Mesenchymal stem cell (in vitro differentiated cells and primary cell): ENCODE measurements at regions not wholly inside any gene's neighbourhood (a gene's known extent, or its start where the extent isn't known, plus 50 kb on each side); places are given as distances from the start of the nearest gene placed in this dataset.

Experiments used
- DNase-seq: peaks from one replicate; pipeline ENCODE4 v3.0.0-alpha.2; 2013
- H2AFZ ChIP-seq: one replicate; pipeline ENCODE4 v1.6.1; 2013; ENCODE audit warnings: low read depth, mild to moderate bottlenecking, control low read depth, inconsistent platforms, low read length, moderate library complexity
- H2AK5ac ChIP-seq: 2 replicates; pipeline ENCODE4 v1.6.1; 2013; ENCODE audit warnings: low read length, moderate library complexity, mild to moderate bottlenecking, inconsistent platforms; ENCODE audit not compliant: severe bottlenecking
- H2BK120ac ChIP-seq: one replicate; pipeline ENCODE4 v1.6.1; 2013; ENCODE audit warnings: low read depth, mild to moderate bottlenecking, inconsistent platforms, low read length, moderate library complexity
- H2BK12ac ChIP-seq, 2 experiments: one replicate each; pipeline ENCODE4 v1.6.1; 2013; ENCODE audit warnings: inconsistent platforms in 2 of 2, low read length in 2 of 2, mild to moderate bottlenecking in 2 of 2, moderate library complexity in 2 of 2, control low read depth in 1 of 2
- H2BK15ac ChIP-seq: one replicate; pipeline ENCODE4 v1.6.1; 2013; ENCODE audit warnings: mild to moderate bottlenecking, low read depth, inconsistent platforms; ENCODE audit not compliant: poor library complexity, severe bottlenecking
- H2BK5ac ChIP-seq: 2 replicates; pipeline ENCODE4 v1.6.1; 2013; ENCODE audit warnings: low read depth, mild to moderate bottlenecking, low read length, control low read depth, inconsistent platforms; ENCODE audit not compliant: poor library complexity, severe bottlenecking
- H3K14ac ChIP-seq, 2 experiments: one replicate each; pipeline ENCODE4 v1.6.1; 2013; ENCODE audit warnings: inconsistent platforms in 2 of 2, low read length in 2 of 2, control low read depth in 1 of 2, mild to moderate bottlenecking in 1 of 2, moderate library complexity in 1 of 2
- H3K18ac ChIP-seq, 2 experiments: one replicate each; pipeline ENCODE4 v1.6.1; 2013; ENCODE audit warnings: inconsistent platforms in 2 of 2, low read length in 2 of 2, control low read depth in 1 of 2, low read depth in 1 of 2, mild to moderate bottlenecking in 1 of 2
- H3K23ac ChIP-seq, 2 experiments: one replicate each; pipeline ENCODE4 v1.6.1; 2013; ENCODE audit warnings: inconsistent platforms in 2 of 2, low read length in 2 of 2, mild to moderate bottlenecking in 2 of 2, moderate library complexity in 2 of 2, control low read depth in 1 of 2
- H3K27ac ChIP-seq: 2 replicates; pipeline ENCODE4 v1.5.1; 2013; ENCODE audit warnings: mild to moderate bottlenecking, moderate library complexity, low read length, control low read depth, inconsistent platforms; ENCODE audit not compliant: poor library complexity, severe bottlenecking
- H3K27me3 ChIP-seq, 2 experiments: 2 replicates each; pipeline versions ENCODE4 v1.6.1 to v1.7.0; 2013; ENCODE audit warnings: low read length in 2 of 2, mild to moderate bottlenecking in 2 of 2, moderate library complexity in 2 of 2, control low read depth in 1 of 2, inconsistent platforms in 1 of 2; ENCODE audit not compliant: control insufficient read depth in 1 of 2, insufficient read depth in 1 of 2
- H3K36me3 ChIP-seq, 2 experiments: 2 replicates each; pipeline versions ENCODE4 v1.6.1 to v1.7.0; 2013; ENCODE audit warnings: low read length in 2 of 2, control low read depth in 1 of 2, inconsistent platforms in 1 of 2, low read depth in 1 of 2, mild to moderate bottlenecking in 1 of 2; ENCODE audit not compliant: insufficient read depth in 2 of 2, control insufficient read depth in 1 of 2
- H3K4ac ChIP-seq, 2 experiments: one replicate each; pipeline ENCODE4 v1.6.1; 2013; ENCODE audit warnings: inconsistent platforms in 2 of 2, low read length in 2 of 2, mild to moderate bottlenecking in 2 of 2, moderate library complexity in 2 of 2, control low read depth in 1 of 2, low read depth in 1 of 2
- H3K4me1 ChIP-seq: 2 replicates; pipeline ENCODE4 v1.6.1; 2013; ENCODE audit warnings: low read depth, low read length, control low read depth; ENCODE audit not compliant: control insufficient read depth, insufficient read depth
- H3K4me2 ChIP-seq: 2 replicates; pipeline ENCODE4 v1.6.1; 2013; ENCODE audit warnings: low read length, mild to moderate bottlenecking, inconsistent platforms; ENCODE audit not compliant: poor library complexity, severe bottlenecking
- H3K4me3 ChIP-seq, 2 experiments: 2 replicates each; pipeline versions ENCODE4 v1.5.1 to v1.7.0; 2013; ENCODE audit warnings: low read length in 2 of 2, mild to moderate bottlenecking in 2 of 2, control low read depth in 1 of 2, low read depth in 1 of 2; ENCODE audit not compliant: insufficient read depth in 1 of 2
- H3K79me1 ChIP-seq: replicated peaks from 2 replicates; pipeline ENCODE4 v1.6.1; 2013; ENCODE audit warnings: mild to moderate bottlenecking, control low read depth, low read length, inconsistent platforms; ENCODE audit not compliant: poor library complexity, severe bottlenecking
- H3K9ac ChIP-seq: 2 replicates; pipeline ENCODE4 v1.7.0; 2013; ENCODE audit warnings: mild to moderate bottlenecking, low read length, moderate library complexity
- H3K9me3 ChIP-seq: 2 replicates; pipeline ENCODE4 v1.7.0; 2013; ENCODE audit warnings: mild to moderate bottlenecking, low read length; ENCODE audit not compliant: control insufficient read depth
- H4K8ac ChIP-seq: one replicate; pipeline ENCODE4 v1.6.1; 2013; ENCODE audit warnings: inconsistent platforms, mild to moderate bottlenecking, low read length, moderate library complexity
- H4K91ac ChIP-seq: one replicate; pipeline ENCODE4 v1.6.1; 2013; ENCODE audit warnings: mild to moderate bottlenecking, low read length, inconsistent platforms
- WGBS: methylation state at CpG from one replicate; pipeline ENCODE4 v1.1.7; 2013; ENCODE audit warnings: mixed read lengths; 5-methylcytosine and 5-hydroxymethylcytosine counted together

DNA sequence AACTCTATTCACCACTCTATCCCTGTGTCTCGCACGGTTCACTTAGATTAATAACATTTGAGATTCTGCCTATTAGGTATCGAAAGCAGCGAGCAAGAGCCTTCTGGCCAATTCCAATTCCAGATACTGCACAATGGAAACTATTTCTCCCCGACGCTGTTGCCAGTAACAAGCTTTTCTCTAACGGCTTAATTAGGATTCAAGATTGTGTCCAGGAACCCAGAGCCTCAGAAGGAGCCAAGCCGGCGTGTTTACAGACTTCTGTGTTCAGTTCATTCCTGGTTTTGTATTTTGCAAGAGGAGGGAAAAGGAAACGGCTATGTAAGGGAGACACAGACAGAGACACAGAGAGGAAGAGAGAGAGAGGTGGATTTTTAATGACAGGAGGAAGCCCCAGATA is 185.6 kb downstream of the DICER1 start:
- Histone ChIP-seq H2BK12ac (no peak overlapping the region), H3K9ac (peak overlapping the region; percentile 79), H3K36me3 (no peaks in the 10 kb centered on the region), H3K18ac (no peak overlapping the region), H2AK5ac (no peak overlapping the region), H4K8ac (no peak overlapping the region), H3K14ac (no peak overlapping the region), H3K23ac (no peak overlapping the region), H3K79me1 (no peaks in the 10 kb centered on the region), H3K27ac (no peak overlapping the region), H4K91ac (no peak overlapping the region), H3K4me1 (no peaks in the 10 kb centered on the region), H2BK15ac (no peak overlapping the region), H3K9me3 (peaks cover 4% of the 10 kb centered on the region), H3K4me3 (peak overlapping the region in 1 of 2 experiments; percentile 65), H3K27me3 (peaks cover 3 to 5% of the 10 kb centered on the region in 2 experiments), H3K4ac (no peak overlapping the region), H3K4me2 (no peak overlapping the region), H2BK5ac (no peak overlapping the region), H2BK120ac (no peak overlapping the region), H2AFZ (no peak overlapping the region)
- DNase-seq, result no peak
- WGBS, result 79% methylated on average over 10 of the region's 10 CpGs

DNA sequence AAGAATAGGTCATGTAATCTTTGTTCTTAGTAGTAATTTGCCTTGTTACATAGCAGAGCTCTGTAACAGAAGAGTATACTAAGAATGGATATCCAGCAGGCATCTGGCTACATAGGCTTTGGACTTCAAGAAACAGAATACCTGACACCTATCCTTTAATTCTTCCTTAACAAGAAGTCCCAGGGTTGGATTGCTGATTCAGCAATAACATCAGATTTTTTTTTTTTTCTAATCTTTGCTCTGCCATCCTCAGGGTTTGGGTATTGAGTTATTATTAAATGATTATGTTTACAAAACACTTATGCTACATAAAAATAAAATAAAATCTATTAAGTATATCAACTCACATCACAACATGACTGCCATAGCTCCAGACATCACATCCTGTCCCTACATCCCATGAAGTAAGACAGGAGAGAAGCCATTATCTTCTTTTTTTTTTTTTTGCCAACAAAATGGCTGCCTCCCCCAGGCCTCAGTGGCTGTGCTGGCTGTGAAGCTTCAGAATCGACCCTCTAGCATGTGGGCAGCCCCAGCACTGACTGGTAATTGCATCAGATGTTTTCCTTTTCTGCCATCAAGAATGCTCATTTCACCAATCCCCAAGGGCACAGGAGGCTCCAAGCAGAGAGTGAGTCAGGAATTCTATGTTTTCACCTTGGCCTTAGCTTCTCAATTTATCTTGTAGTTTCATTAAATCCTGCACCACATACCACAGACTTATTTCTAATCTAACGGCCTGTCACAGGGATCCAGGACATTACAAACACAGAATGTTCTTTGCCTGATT is 186.2 kb downstream of the DICER1 start:
- no peak overlapping the region for H4K91ac ChIP-seq
- H3K36me3 ChIP-seq, result no peaks in the 10 kb centered on the region
- H4K8ac ChIP-seq, result no peak overlapping the region
- DNase-seq, result no peak
- no peak overlapping the region for H3K4me2 ChIP-seq
- no peak overlapping the region for H3K18ac ChIP-seq
- no peaks in the 10 kb centered on the region for H3K4me1 ChIP-seq
- no peak overlapping the region for H2BK12ac ChIP-seq
- peak overlapping the region in 1 of 2 experiments; percentile 65 for H3K4me3 ChIP-seq
- peaks cover 4% of the 10 kb centered on the region for H3K9me3 ChIP-seq
- H2BK120ac ChIP-seq, result no peak overlapping the region
- H2AFZ ChIP-seq, result no peak overlapping the region
- H3K14ac ChIP-seq, result no peak overlapping the region
- H2BK5ac ChIP-seq, result no peak overlapping the region
- WGBS, result 55% methylated on average over 2 of the region's 2 CpGs
- peaks cover 5 to 8% of the 10 kb centered on the region in 2 experiments for H3K27me3 ChIP-seq
- H3K27ac ChIP-seq, result no peak overlapping the region
- H3K23ac ChIP-seq, result no peak overlapping the region
- H3K4ac ChIP-seq, result no peak overlapping the region
- no peaks in the 10 kb centered on the region for H3K79me1 ChIP-seq
- H2BK15ac ChIP-seq, result no peak overlapping the region
- H2AK5ac ChIP-seq, result no peak overlapping the region
- H3K9ac ChIP-seq, result peak overlapping the region; percentile 79

DNA sequence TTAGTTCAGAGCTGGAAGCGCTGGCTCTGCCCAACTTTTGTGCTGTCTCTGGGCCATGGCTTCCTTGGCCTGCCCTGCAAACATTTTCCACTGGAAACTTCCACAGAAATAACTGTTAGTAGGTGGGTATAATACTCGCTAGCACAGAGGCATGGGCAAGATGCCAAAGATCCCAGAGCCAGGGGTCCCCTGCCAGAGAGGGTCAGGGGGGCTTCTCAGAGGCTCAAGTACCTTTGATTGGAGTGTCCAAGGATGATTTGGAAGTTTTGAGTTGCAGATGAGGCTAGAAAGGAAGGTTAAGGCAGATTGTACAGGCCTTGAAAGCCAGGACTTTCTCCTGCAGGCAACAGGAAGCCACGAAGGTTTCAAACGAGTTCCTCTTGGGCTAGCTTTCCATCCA is 187.6 kb downstream of the DICER1 start:
- peaks cover 7 to 8% of the 10 kb centered on the region in 2 experiments for H3K27me3 ChIP-seq
- WGBS, result 62% methylated on average over 3 of the region's 4 CpGs

DNA sequence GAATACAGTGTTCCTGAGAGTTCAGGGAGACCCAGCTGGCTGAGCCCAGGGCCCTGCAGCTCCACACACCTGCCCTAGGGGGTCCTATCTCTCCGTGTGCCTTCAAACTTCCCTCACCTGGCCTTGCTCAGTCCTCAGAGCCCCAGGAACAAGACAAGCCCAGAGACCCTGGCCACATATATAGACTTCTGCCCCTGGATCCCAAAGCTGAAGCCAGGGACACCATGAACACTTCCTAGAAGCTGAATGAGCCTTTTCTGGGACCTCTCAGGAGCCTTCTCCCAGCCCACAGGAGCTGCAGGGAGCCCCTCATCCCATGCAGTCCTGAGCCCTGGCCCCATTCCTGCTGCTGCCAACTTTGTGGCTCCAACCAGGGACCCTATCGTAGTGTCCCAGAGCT is 190.5 kb downstream of the DICER1 start:
- Histone ChIP-seq H3K27me3 (peaks cover 12 to 17% of the 10 kb centered on the region in 2 experiments), H3K27ac (no peak overlapping the region), H3K79me1 (no peaks in the 10 kb centered on the region), H3K9me3 (peaks cover 4% of the 10 kb centered on the region), H2BK15ac (no peak overlapping the region), H3K23ac (no peak overlapping the region), H3K18ac (no peak overlapping the region), H2BK120ac (no peak overlapping the region), H2AK5ac (no peak overlapping the region), H3K4me2 (no peak overlapping the region), H2BK12ac (no peak overlapping the region), H2AFZ (no peak overlapping the region), H4K91ac (no peak overlapping the region), H3K9ac (no peak overlapping the region), H3K4me3 (no peak overlapping the region), H4K8ac (no peak overlapping the region), H3K4ac (no peak overlapping the region), H3K4me1 (no peaks in the 10 kb centered on the region), H3K14ac (no peak overlapping the region), H2BK5ac (no peak overlapping the region), H3K36me3 (no peaks in the 10 kb centered on the region)
- WGBS, result 40% methylated on average over 2 of the region's 2 CpGs
- DNase-seq, result no peak

More for the DNA sequence above, 187.6 kb downstream of the DICER1 start:
- Histone ChIP-seq H2BK15ac (no peak overlapping the region), H3K4me3 (no peak overlapping the region), H3K4me2 (no peak overlapping the region), H2AFZ (no peak overlapping the region), H2BK120ac (no peak overlapping the region), H2BK5ac (no peak overlapping the region), H3K18ac (no peak overlapping the region), H4K91ac (no peak overlapping the region), H3K23ac (no peak overlapping the region), H3K9ac (no peak overlapping the region), H3K27ac (no peak overlapping the region), H2AK5ac (no peak overlapping the region), H3K14ac (no peak overlapping the region), H3K9me3 (peaks cover 4% of the 10 kb centered on the region), H3K4me1 (no peaks in the 10 kb centered on the region), H3K79me1 (no peaks in the 10 kb centered on the region), H3K36me3 (no peaks in the 10 kb centered on the region), H4K8ac (no peak overlapping the region), H2BK12ac (no peak overlapping the region), H3K4ac (no peak overlapping the region)
- DNase-seq, result no peak
